ENCODE measurements at regions not wholly inside any gene's neighbourhood (a gene's known extent, or its start where the extent isn't known, plus 50 kb on each side); places are given as distances from the start of the nearest gene placed in this dataset.

DNA sequence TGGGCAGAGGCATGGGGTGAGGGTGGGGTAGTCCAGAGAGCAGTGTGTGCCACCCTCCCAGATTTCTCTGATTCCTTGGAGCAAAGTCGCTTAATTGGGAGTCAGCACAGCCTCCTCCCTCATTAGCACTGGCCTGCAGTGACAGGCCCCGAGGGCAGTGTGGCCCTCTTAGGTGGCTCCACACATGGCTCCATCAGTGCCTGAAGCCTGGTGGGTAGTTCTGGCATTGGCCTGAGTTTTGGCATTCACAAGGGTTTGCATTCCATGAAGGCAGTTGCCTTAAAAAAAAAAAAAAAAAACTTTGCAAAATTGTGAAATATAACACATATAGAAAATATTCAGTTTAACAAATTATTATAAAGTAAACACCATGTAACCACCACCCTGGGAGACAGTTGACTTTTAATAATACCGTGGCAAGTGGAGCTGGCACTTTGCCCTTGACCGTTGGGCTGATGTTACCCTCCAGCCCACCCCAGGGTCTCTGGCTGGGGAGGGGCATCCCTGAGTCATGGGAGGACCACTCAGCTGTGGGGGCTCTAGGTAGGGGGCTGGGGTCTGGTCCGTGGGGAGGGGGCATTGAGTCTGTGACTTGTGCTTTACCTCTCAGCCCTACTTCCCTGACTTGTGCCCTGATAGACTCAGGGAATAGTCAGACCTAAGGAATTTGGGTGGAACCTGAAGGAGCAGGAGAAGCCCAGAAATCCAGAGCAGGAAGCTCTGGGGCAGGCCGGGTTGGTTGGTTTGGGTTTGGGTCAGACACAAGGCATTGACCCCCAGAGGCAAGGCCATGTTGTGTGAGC, 51.3 kb upstream of the PITX1 start:
- Histone ChIP-seq H3K9me3 (ENCODE audit: control insufficient read depth, low read length) (no peaks in the 10 kb centered on the region), H3K9ac (ENCODE audit: low read length) (no peak overlapping the region), H3K4me1 (ENCODE audit: control insufficient read depth, insufficient read depth, low read length) (no peaks in the 10 kb centered on the region), H3K36me3 (ENCODE audit: control insufficient read depth, insufficient read depth, low read length) (no peaks in the 10 kb centered on the region), H3K4me3 (ENCODE audit: low read length) (no peak overlapping the region), H3K27me3 (ENCODE audit: control insufficient read depth, insufficient read depth, low read length) (no peaks in the 10 kb centered on the region)
